GM12873 (cell line): ENCODE measurements at regions not wholly inside any gene's neighbourhood (a gene's known extent, or its start where the extent isn't known, plus 50 kb on each side); places are given as distances from the start of the nearest gene placed in this dataset.

ENCODE experiments used
- CTCF ChIP-seq: IDR thresholded peaks from 2 replicates; pipeline ENCODE4 v1.5.1; 2012; ENCODE audit warnings: low read depth, mild to moderate bottlenecking, moderate library complexity, low read length, control low read depth; ENCODE audit not compliant: insufficient read depth; ENCODE audit errors: missing control alignments

GRCh38 chr3:83426300-83426699 lies 1532.5 kb upstream of the CADM2 start:
- TF ChIP-seq CTCF: no peak

- TF ChIP-seq CTCF: no peak
Measured at GRCh38 chr3:83434880-83435587, 1523.8 kb upstream of the CADM2 start.

- TF ChIP-seq CTCF: no peak
Measured at GRCh38 chr3:83438188-83438587, 1520.6 kb upstream of the CADM2 start.

- TF ChIP-seq CTCF: no peak
Measured at GRCh38 chr3:83453056-83453455, 1505.7 kb upstream of the CADM2 start.

- no peak for TF ChIP-seq CTCF
Measured at GRCh38 chr3:83454353-83454752, 1504.4 kb upstream of the CADM2 start.

GRCh38 chr3:83457551-83457950 lies 1501.2 kb upstream of the CADM2 start:
- TF ChIP-seq CTCF: no peak

GRCh38 chr3:83460052-83460451 lies 1498.7 kb upstream of the CADM2 start:
- TF ChIP-seq CTCF: no peak
